ENCODE measurements at regions not wholly inside any gene's neighbourhood (a gene's known extent, or its start where the extent isn't known, plus 50 kb on each side); places are given as distances from the start of the nearest gene placed in this dataset.

GRCh38 chr11:97123237-97123636 lies 733.4 kb downstream of the JRKL start:
- Histone ChIP-seq H3K36me3 (ENCODE audit: insufficient read depth, low read length) (no peaks in the 10 kb centered on the region), H3K27me3 (ENCODE audit: insufficient read depth, low read length) (no peaks in the 10 kb centered on the region), H4K20me1 (ENCODE audit: insufficient read depth, low read length) (no peaks in the 10 kb centered on the region), H3K9me3 (ENCODE audit: low read depth, low read length) (no peaks in the 10 kb centered on the region), H3K4me1 (ENCODE audit: insufficient read depth, low read length) (no peaks in the 10 kb centered on the region), H3K27ac (ENCODE audit: low read depth, low read length) (no peak overlapping the region), H3K79me2 (ENCODE audit: insufficient read depth, low read length) (no peaks in the 10 kb centered on the region), H3K4me2 (ENCODE audit: insufficient read depth, low read length) (no peak overlapping the region), H3K4me3 (ENCODE audit: insufficient read depth, low read length) (no peak overlapping the region), H2AFZ (ENCODE audit: low read length) (no peak overlapping the region)
- TF ChIP-seq, protein P1, sequence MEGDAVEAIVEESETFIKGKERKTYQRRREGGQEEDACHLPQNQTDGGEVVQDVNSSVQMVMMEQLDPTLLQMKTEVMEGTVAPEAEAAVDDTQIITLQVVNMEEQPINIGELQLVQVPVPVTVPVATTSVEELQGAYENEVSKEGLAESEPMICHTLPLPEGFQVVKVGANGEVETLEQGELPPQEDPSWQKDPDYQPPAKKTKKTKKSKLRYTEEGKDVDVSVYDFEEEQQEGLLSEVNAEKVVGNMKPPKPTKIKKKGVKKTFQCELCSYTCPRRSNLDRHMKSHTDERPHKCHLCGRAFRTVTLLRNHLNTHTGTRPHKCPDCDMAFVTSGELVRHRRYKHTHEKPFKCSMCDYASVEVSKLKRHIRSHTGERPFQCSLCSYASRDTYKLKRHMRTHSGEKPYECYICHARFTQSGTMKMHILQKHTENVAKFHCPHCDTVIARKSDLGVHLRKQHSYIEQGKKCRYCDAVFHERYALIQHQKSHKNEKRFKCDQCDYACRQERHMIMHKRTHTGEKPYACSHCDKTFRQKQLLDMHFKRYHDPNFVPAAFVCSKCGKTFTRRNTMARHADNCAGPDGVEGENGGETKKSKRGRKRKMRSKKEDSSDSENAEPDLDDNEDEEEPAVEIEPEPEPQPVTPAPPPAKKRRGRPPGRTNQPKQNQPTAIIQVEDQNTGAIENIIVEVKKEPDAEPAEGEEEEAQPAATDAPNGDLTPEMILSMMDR (IDR thresholded peaks at IDR 0.05; ENCODE audit: extremely low read depth, low read depth, low read length), result no peak
- no peak for DNase-seq (ENCODE audit: insufficient read length, low spot score, missing footprints)

DNA sequence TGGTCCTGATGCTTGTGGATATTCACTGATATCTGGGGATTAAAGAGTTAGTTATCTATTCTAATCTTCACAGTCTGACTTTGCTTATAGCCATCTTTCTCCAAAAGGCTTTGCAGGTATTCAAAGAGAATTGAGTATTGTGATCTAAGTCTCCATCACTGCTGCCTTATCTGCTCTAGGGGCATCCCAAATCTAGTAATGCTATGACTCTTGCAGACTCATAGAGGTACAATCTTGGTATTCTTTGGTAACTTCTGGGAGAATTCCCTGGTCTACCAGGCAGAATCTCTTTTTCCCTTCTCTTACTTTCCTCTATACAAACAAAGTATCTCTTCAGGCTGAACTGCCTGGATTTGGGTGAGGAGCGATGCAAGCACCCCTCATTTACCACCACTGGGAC lies 746.3 kb downstream of the JRKL start:
- DNase-seq (ENCODE audit: insufficient read length, low spot score, missing footprints), result no peak
- peaks cover 7% of the 10 kb centered on the region for H3K9me3 ChIP-seq (ENCODE audit: low read depth, low read length)
- H4K20me1 ChIP-seq (ENCODE audit: insufficient read depth, low read length), result no peaks in the 10 kb centered on the region
- H3K4me3 ChIP-seq (ENCODE audit: insufficient read depth, low read length), result no peak overlapping the region
- H3K36me3 ChIP-seq (ENCODE audit: insufficient read depth, low read length), result no peaks in the 10 kb centered on the region
- H3K27ac ChIP-seq (ENCODE audit: low read depth, low read length), result no peak overlapping the region
- no peaks in the 10 kb centered on the region for H3K4me1 ChIP-seq (ENCODE audit: insufficient read depth, low read length)
- TF ChIP-seq, protein P1 (IDR thresholded peaks at IDR 0.05; ENCODE audit: extremely low read depth, low read depth, low read length), result no peak
- H3K79me2 ChIP-seq (ENCODE audit: insufficient read depth, low read length), result no peaks in the 10 kb centered on the region
- H3K27me3 ChIP-seq (ENCODE audit: insufficient read depth, low read length), result no peaks in the 10 kb centered on the region
- no peak overlapping the region for H2AFZ ChIP-seq (ENCODE audit: low read length)
- no peak overlapping the region for H3K4me2 ChIP-seq (ENCODE audit: insufficient read depth, low read length)

- no peaks in the 10 kb centered on the region for H4K20me1 ChIP-seq (ENCODE audit: insufficient read depth, low read length)
- no peak for DNase-seq (ENCODE audit: insufficient read length, low spot score, missing footprints)
- H3K9me3 ChIP-seq (ENCODE audit: low read depth, low read length), result peaks cover 7% of the 10 kb centered on the region
- H3K4me1 ChIP-seq (ENCODE audit: insufficient read depth, low read length), result no peaks in the 10 kb centered on the region
- TF ChIP-seq, protein P1 (IDR thresholded peaks at IDR 0.05; ENCODE audit: extremely low read depth, low read depth, low read length), result no peak
- no peak overlapping the region for H3K4me2 ChIP-seq (ENCODE audit: insufficient read depth, low read length)
- no peaks in the 10 kb centered on the region for H3K36me3 ChIP-seq (ENCODE audit: insufficient read depth, low read length)
- H3K4me3 ChIP-seq (ENCODE audit: insufficient read depth, low read length), result no peak overlapping the region
- no peaks in the 10 kb centered on the region for H3K27me3 ChIP-seq (ENCODE audit: insufficient read depth, low read length)
- H3K27ac ChIP-seq (ENCODE audit: low read depth, low read length), result no peak overlapping the region
- no peaks in the 10 kb centered on the region for H3K79me2 ChIP-seq (ENCODE audit: insufficient read depth, low read length)
- H2AFZ ChIP-seq (ENCODE audit: low read length), result no peak overlapping the region
Observed at GRCh38 chr11:97140885-97141494, 751.2 kb downstream of the JRKL start.

- no peak overlapping the region for H3K4me3 ChIP-seq (ENCODE audit: insufficient read depth, low read length)
- TF ChIP-seq, protein P1 (IDR thresholded peaks at IDR 0.05; ENCODE audit: extremely low read depth, low read depth, low read length), result no peak
- no peak overlapping the region for H2AFZ ChIP-seq (ENCODE audit: low read length)
- no peaks in the 10 kb centered on the region for H4K20me1 ChIP-seq (ENCODE audit: insufficient read depth, low read length)
- no peak overlapping the region for H3K27ac ChIP-seq (ENCODE audit: low read depth, low read length)
- no peaks in the 10 kb centered on the region for H3K4me1 ChIP-seq (ENCODE audit: insufficient read depth, low read length)
- no peak overlapping the region for H3K4me2 ChIP-seq (ENCODE audit: insufficient read depth, low read length)
- H3K27me3 ChIP-seq (ENCODE audit: insufficient read depth, low read length), result no peaks in the 10 kb centered on the region
- H3K9me3 ChIP-seq (ENCODE audit: low read depth, low read length), result peaks cover 6% of the 10 kb centered on the region
- DNase-seq (ENCODE audit: insufficient read length, low spot score, missing footprints), result no peak
- no peaks in the 10 kb centered on the region for H3K36me3 ChIP-seq (ENCODE audit: insufficient read depth, low read length)
- H3K79me2 ChIP-seq (ENCODE audit: insufficient read depth, low read length), result no peaks in the 10 kb centered on the region
Observed at GRCh38 chr11:97143463-97143862, 753.6 kb downstream of the JRKL start.

All from osteoblast (primary cell).